ENCODE measurements at regions not wholly inside any gene's neighbourhood (a gene's known extent, or its start where the extent isn't known, plus 50 kb on each side); places are given as distances from the start of the nearest gene placed in this dataset.

DNA sequence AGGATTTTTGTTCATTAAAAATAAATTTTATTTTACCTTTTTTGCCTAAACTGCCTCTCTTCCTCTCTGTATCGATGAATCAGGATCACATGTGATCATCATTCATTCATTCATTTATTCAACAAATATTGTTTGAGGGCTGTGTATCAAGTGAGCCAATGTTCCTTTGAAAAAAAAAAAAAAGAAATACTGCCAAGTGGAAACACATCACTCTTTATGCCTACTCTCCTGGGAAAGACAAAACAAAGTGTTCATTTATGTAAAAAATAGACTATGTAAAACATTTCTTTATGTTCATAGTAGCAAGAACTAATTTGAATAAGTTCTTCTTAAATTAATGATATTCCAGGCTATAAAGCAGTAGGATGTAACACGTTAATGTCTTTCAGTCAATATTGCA lies 233.1 kb downstream of the POSTN start:
- TF ChIP-seq, protein P1, sequence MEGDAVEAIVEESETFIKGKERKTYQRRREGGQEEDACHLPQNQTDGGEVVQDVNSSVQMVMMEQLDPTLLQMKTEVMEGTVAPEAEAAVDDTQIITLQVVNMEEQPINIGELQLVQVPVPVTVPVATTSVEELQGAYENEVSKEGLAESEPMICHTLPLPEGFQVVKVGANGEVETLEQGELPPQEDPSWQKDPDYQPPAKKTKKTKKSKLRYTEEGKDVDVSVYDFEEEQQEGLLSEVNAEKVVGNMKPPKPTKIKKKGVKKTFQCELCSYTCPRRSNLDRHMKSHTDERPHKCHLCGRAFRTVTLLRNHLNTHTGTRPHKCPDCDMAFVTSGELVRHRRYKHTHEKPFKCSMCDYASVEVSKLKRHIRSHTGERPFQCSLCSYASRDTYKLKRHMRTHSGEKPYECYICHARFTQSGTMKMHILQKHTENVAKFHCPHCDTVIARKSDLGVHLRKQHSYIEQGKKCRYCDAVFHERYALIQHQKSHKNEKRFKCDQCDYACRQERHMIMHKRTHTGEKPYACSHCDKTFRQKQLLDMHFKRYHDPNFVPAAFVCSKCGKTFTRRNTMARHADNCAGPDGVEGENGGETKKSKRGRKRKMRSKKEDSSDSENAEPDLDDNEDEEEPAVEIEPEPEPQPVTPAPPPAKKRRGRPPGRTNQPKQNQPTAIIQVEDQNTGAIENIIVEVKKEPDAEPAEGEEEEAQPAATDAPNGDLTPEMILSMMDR (IDR thresholded peaks at IDR 0.05; ENCODE audit: low read length), result no peak
- no peak for TF ChIP-seq EZH2 (IDR thresholded peaks at IDR 0.05; ENCODE audit: borderline replicate concordance, low read length)
